HUES64 (cell line): ENCODE measurements at regions not wholly inside any gene's neighbourhood (a gene's known extent, or its start where the extent isn't known, plus 50 kb on each side); places are given as distances from the start of the nearest gene placed in this dataset.
"Not testable (repeated sequence)": the region's sequence is repeated elsewhere in the genome, so short reads cannot be mapped to it uniquely, and the experiment has no call there.

Experiments
- H3K27ac ChIP-seq: 2 replicates; pipeline ENCODE4 v1.7.0; 2013; ENCODE audit warnings: low read depth, low read length, inconsistent platforms
- H3K27me3 ChIP-seq: 2 replicates; pipeline ENCODE4 v1.6.1; 2013; ENCODE audit warnings: mild to moderate bottlenecking, low read length; ENCODE audit not compliant: insufficient read depth
- H3K36me3 ChIP-seq: 2 replicates; pipeline ENCODE4 v1.6.1; 2013; ENCODE audit warnings: mild to moderate bottlenecking, low read length; ENCODE audit not compliant: insufficient read depth
- H3K4me1 ChIP-seq: 2 replicates; pipeline ENCODE4 v1.6.1; 2013; ENCODE audit warnings: mild to moderate bottlenecking, low read length, moderate library complexity; ENCODE audit not compliant: insufficient read depth
- H3K4me3 ChIP-seq: 2 replicates; pipeline ENCODE4 v1.5.1; 2013; ENCODE audit warnings: mild to moderate bottlenecking, low read length, moderate library complexity
- H3K9ac ChIP-seq: 2 replicates; pipeline ENCODE4 v1.6.1; 2013; ENCODE audit warnings: mild to moderate bottlenecking, low read depth, low read length
- H3K9me3 ChIP-seq: 2 replicates; pipeline ENCODE4 v1.6.1; 2013; ENCODE audit warnings: low read depth, low read length; ENCODE audit not compliant: insufficient read depth
- WGBS: fragments of 150-250, 120-280 bp; methylation state at CpG from one replicate; pipeline ENCODE4 v1.1.7; 2013; ENCODE audit warnings: missing lambda C conversion rate; 5-methylcytosine and 5-hydroxymethylcytosine counted together

DNA sequence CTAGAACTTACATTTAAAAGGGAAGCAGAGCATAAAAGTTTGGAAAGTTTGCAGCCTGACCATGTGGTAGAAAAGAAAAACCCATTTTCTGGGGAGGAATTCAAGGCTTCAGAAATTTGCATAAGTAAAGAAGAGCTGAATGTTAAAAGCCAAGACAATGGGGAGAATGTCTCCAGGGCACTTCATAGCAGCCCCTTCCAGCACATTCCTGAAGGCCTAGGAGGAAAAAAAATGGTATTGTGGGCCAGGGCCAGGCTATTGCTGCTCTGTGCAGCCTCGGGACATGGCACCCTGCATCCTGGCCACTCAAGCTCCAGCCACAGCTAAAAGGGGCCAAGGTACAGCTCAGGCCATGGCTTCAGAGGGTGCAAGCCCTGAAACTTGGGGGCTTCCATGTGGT is 474.2 kb upstream of the MDGA2 start:
- WGBS = 97% methylated on average over 1 of the region's 1 CpG
- H3K4me1 ChIP-seq, H3K36me3 ChIP-seq, H3K27me3 ChIP-seq, H3K4me3 ChIP-seq, H3K9ac ChIP-seq, H3K27ac ChIP-seq: not testable (repeated sequence)
- peaks cover 14% of the 10 kb centered on the region for H3K9me3 ChIP-seq

DNA sequence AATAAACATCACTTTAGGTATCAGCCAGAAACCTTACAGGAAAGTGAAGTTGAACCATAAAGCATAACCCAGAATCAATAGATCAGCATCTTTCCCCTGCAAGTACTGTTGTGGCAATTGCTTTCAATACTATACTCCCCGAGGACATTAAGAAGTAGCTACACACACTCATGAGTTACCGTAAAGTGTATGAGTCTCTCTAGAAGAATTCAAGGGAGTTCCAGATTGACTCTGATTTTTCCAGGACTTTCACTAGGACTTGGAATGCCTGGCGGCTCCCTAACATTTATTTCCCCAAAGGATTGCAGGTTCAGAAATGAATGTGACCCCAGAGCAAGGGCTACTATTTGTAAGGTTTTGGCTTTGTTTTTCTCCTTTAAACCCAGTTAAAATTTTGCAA is 465.4 kb upstream of the MDGA2 start:
- no peaks in the 10 kb centered on the region for H3K27me3 ChIP-seq
- no peak overlapping the region for H3K9ac ChIP-seq
- H3K27ac ChIP-seq = no peak overlapping the region
- peaks cover 12% of the 10 kb centered on the region for H3K4me1 ChIP-seq
- H3K9me3 ChIP-seq = no peaks in the 10 kb centered on the region
- H3K36me3 ChIP-seq = no peaks in the 10 kb centered on the region
- H3K4me3 ChIP-seq = no peak overlapping the region
- 99% methylated on average over 3 of the region's 3 CpGs for WGBS

GRCh38 chr14:48129472-48129871 is 454.1 kb upstream of the MDGA2 start:
- H3K36me3 ChIP-seq = no peaks in the 10 kb centered on the region
- H3K27ac ChIP-seq = no peak overlapping the region
- H3K4me1 ChIP-seq = peaks cover 12% of the 10 kb centered on the region
- H3K9ac ChIP-seq = no peak overlapping the region
- no peaks in the 10 kb centered on the region for H3K9me3 ChIP-seq
- no peak overlapping the region for H3K4me3 ChIP-seq
- H3K27me3 ChIP-seq = no peaks in the 10 kb centered on the region

- Histone ChIP-seq H3K36me3 (no peaks in the 10 kb centered on the region), H3K9me3 (no peaks in the 10 kb centered on the region), H3K27me3 (no peaks in the 10 kb centered on the region), H3K27ac (no peak overlapping the region), H3K4me3 (no peak overlapping the region), H3K9ac (no peak overlapping the region), H3K4me1 (peaks cover 12% of the 10 kb centered on the region)
- WGBS = 93% methylated on average over 4 of the region's 5 CpGs
Observed at GRCh38 chr14:48127674-48128073, 452.3 kb upstream of the MDGA2 start.

- 62% methylated on average over 4 of the region's 4 CpGs for WGBS
- H3K27me3 ChIP-seq = no peaks in the 10 kb centered on the region
- no peaks in the 10 kb centered on the region for H3K36me3 ChIP-seq
- H3K9ac ChIP-seq = no peak overlapping the region
- H3K9me3 ChIP-seq = no peaks in the 10 kb centered on the region
- H3K4me3 ChIP-seq = no peak overlapping the region
- no peak overlapping the region for H3K27ac ChIP-seq
- H3K4me1 ChIP-seq = peaks cover 12% of the 10 kb centered on the region
Observed at GRCh38 chr14:48125654-48126053, 450.2 kb upstream of the MDGA2 start.

GRCh38 chr14:48113713-48114112 is 438.3 kb upstream of the MDGA2 start:
- Histone ChIP-seq H3K4me3 (no peak overlapping the region), H3K4me1 (no peaks in the 10 kb centered on the region), H3K27ac (no peak overlapping the region), H3K27me3 (no peaks in the 10 kb centered on the region), H3K9me3 (no peaks in the 10 kb centered on the region), H3K9ac (no peak overlapping the region), H3K36me3 (no peaks in the 10 kb centered on the region)
- 97% methylated on average over 4 of the region's 6 CpGs for WGBS

DNA sequence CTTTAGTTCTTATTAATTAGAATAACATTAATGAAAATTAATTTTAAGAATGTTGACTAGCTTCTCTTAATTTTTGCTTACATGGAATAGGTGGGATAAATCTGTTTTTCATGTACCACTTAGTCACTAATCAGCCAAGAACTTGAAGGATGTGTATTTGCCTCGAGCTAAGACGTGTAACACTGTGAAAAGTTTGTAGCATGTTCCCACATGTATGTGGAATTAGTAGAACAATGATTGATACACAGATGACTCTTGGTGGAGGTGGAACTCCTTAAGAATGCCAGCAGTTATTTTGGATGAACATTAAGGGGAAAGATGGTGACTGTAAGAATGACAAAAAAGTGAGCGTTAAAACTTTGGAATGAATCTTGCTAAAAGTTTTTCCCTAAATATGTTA is 435.7 kb upstream of the MDGA2 start:
- no peak overlapping the region for H3K4me3 ChIP-seq
- WGBS = 90% methylated on average over 3 of the region's 3 CpGs

GRCh38 chr14:48107646-48108045 is 432.2 kb upstream of the MDGA2 start:
- Histone ChIP-seq H3K36me3 (no peaks in the 10 kb centered on the region), H3K27me3 (no peaks in the 10 kb centered on the region), H3K9me3 (no peaks in the 10 kb centered on the region), H3K4me3 (no peak overlapping the region), H3K4me1 (no peaks in the 10 kb centered on the region), H3K9ac (no peak overlapping the region), H3K27ac (no peak overlapping the region)
- WGBS = 84% methylated on average over 1 of the region's 1 CpG

More for the DNA sequence above, 435.7 kb upstream of the MDGA2 start:
- H3K9ac ChIP-seq = no peak overlapping the region
- H3K9me3 ChIP-seq = no peaks in the 10 kb centered on the region
- H3K27ac ChIP-seq = no peak overlapping the region
- H3K36me3 ChIP-seq = no peaks in the 10 kb centered on the region
- H3K4me1 ChIP-seq = no peaks in the 10 kb centered on the region
- H3K27me3 ChIP-seq = no peaks in the 10 kb centered on the region

DNA sequence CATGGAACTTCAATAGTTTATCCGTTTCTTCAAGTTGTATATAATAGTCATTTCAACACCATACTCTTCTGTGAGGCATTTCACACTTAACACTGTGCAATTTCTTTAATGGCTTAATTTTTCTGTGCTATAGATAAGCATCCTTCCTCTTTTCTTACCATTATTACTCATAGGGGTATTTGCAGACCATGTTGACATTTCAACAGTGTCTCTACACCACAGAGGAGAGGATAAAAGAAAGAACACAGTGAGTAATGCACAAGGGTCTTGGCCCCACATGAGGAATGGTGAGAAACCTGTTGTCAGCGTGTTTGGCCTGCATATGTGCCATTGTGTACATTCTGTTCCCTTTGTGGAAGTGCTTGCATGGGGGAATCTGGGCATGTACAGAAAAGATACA is 421.5 kb upstream of the MDGA2 start:
- H3K9me3 ChIP-seq = no peaks in the 10 kb centered on the region
- H3K27me3 ChIP-seq = no peaks in the 10 kb centered on the region
- 98% methylated on average over 2 of the region's 2 CpGs for WGBS
- no peaks in the 10 kb centered on the region for H3K4me1 ChIP-seq
- no peak overlapping the region for H3K4me3 ChIP-seq
- H3K36me3 ChIP-seq = no peaks in the 10 kb centered on the region
- H3K9ac ChIP-seq = no peak overlapping the region
- no peak overlapping the region for H3K27ac ChIP-seq

DNA sequence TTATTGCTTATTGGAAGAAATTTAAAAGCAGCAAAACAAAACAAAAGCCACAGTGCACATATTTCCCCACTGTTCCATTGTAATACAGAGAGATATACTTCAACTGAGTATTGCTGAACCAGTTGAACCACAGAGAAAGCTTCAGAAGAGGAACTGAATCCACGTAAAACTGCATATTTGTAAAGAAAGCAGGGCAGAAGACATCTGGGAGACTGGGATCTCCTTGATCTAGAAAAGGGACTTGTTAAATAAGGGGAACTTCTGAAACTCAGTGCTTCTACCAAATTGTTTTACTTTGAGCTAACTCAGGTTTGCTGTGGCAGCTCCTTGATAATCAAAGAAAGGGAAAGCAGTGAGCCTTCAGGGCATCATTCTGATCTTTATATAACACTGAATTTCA is 411.1 kb upstream of the MDGA2 start:
- no peak overlapping the region for H3K4me3 ChIP-seq
- no peaks in the 10 kb centered on the region for H3K36me3 ChIP-seq
- H3K27me3 ChIP-seq = no peaks in the 10 kb centered on the region
- H3K4me1 ChIP-seq = no peaks in the 10 kb centered on the region
- no peak overlapping the region for H3K9ac ChIP-seq
- H3K27ac ChIP-seq = no peak overlapping the region
- H3K9me3 ChIP-seq = no peaks in the 10 kb centered on the region
- WGBS = 91% methylated on average over 1 of the region's 1 CpG

GRCh38 chr14:48075487-48075886 is 400.1 kb upstream of the MDGA2 start:
- 92% methylated on average over 1 of the region's 1 CpG for WGBS
- peaks cover 19% of the 10 kb centered on the region for H3K4me1 ChIP-seq
- H3K9ac ChIP-seq = no peak overlapping the region
- no peaks in the 10 kb centered on the region for H3K9me3 ChIP-seq
- no peaks in the 10 kb centered on the region for H3K36me3 ChIP-seq
- H3K27ac ChIP-seq = no peak overlapping the region
- H3K27me3 ChIP-seq = no peaks in the 10 kb centered on the region
- no peak overlapping the region for H3K4me3 ChIP-seq

DNA sequence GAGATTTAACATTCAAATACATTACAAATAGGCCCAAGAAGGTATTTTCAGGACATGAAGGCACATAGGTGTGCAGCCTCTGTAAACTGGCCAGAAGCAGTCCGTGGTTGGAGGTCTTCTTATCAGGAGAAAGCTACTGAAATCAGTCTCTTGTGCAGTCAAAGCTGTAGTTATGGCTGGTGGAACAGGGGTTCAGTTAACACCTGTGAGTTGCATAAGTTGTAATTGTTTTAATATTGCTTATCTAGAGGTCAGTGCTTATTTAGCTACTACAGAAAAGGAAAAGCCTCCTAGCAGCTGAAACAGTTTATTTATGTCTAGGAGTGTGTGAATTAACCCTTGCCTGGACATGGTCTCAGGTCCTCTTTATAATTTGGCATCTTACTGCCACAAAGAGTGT is 377.6 kb upstream of the MDGA2 start:
- 72% methylated on average over 1 of the region's 1 CpG for WGBS

More for the DNA sequence above, 377.6 kb upstream of the MDGA2 start:
- H3K9me3 ChIP-seq = no peaks in the 10 kb centered on the region
- H3K27me3 ChIP-seq = no peaks in the 10 kb centered on the region
- no peak overlapping the region for H3K9ac ChIP-seq
- no peak overlapping the region for H3K27ac ChIP-seq
- no peak overlapping the region for H3K4me3 ChIP-seq
- H3K4me1 ChIP-seq = peaks cover 5% of the 10 kb centered on the region
- no peaks in the 10 kb centered on the region for H3K36me3 ChIP-seq
